Smooth muscle cell (in vitro differentiated cells): ENCODE measurements at regions not wholly inside any gene's neighbourhood (a gene's known extent, or its start where the extent isn't known, plus 50 kb on each side); places are given as distances from the start of the nearest gene placed in this dataset.

Source experiments
- DNase-seq: peaks from one replicate; lab custom pipeline; 2025; ENCODE audit not compliant: unreplicated experiment; lab: John Stamatoyannopoulos, UW
- H2AFZ ChIP-seq: fragments of 200-600 bp; sonication (generic); 2 replicates; pipeline ENCODE4 v1.6.0; 2016; ENCODE audit warnings: antibody characterized with exemption, low read depth, mild to moderate bottlenecking
- H3F3A ChIP-seq: fragments of 200-600 bp; sonication (generic); 2 replicates; pipeline ENCODE4 v1.6.0; 2017; ENCODE audit warnings: antibody characterized with exemption, low read depth
- H3K27ac ChIP-seq: fragments of 200-600 bp; sonication (generic); 2 replicates; pipeline ENCODE4 v1.5.1; 2016; ENCODE audit warnings: low read depth, mild to moderate bottlenecking
- H3K27me3 ChIP-seq: fragments of 200-600 bp; sonication (generic); 2 replicates; pipeline ENCODE4 v1.6.1; 2016; ENCODE audit warnings: low read depth, mild to moderate bottlenecking
- H3K36me3 ChIP-seq: fragments of 200-600 bp; sonication (generic); 2 replicates; pipeline ENCODE4 v1.5.1; 2016; ENCODE audit warnings: low read depth
- H3K4me1 ChIP-seq: fragments of 200-600 bp; sonication (generic); 2 replicates; pipeline ENCODE4 v1.5.1; 2016; ENCODE audit warnings: low read depth
- H3K4me2 ChIP-seq: fragments of 200-600 bp; sonication (generic); 2 replicates; pipeline ENCODE4 v1.6.0; 2016; ENCODE audit warnings: mild to moderate bottlenecking
- H3K4me3 ChIP-seq: fragments of 200-600 bp; sonication (generic); 2 replicates; pipeline ENCODE4 v1.5.1; 2016; ENCODE audit warnings: mild to moderate bottlenecking
- H3K79me2 ChIP-seq: fragments of 200-600 bp; sonication (generic); 2 replicates; pipeline ENCODE4 v1.6.0; 2016; ENCODE audit warnings: low read depth, mild to moderate bottlenecking
- H3K9ac ChIP-seq: fragments of 200-600 bp; sonication (generic); 2 replicates; pipeline ENCODE4 v1.6.0; 2016; ENCODE audit warnings: low read depth
- H3K9me3 ChIP-seq: fragments of 200-600 bp; sonication (generic); replicated peaks from 2 replicates; pipeline ENCODE4 v1.5.1; 2016; ENCODE audit warnings: low read depth
- H4K20me1 ChIP-seq: fragments of 200-600 bp; sonication (generic); 2 replicates; pipeline ENCODE4 v1.6.0; 2016; ENCODE audit warnings: low read depth
- WGBS: methylation state at CpG from one replicate; pipeline ENCODE4 v1.1.7; 2016; ENCODE audit warnings: low lambda C conversion rate; 5-methylcytosine and 5-hydroxymethylcytosine counted together
- TF ChIP-seq, protein P1 (sequence below): fragments of 200-600 bp; sonication (generic); IDR thresholded peaks from 2 replicates; pipeline ENCODE4 v1.5.1; 2017; ENCODE audit warnings: borderline replicate concordance, mild to moderate bottlenecking, antibody characterized with exemption; ENCODE audit not compliant: insufficient read depth, poor library complexity, severe bottlenecking

DNA sequence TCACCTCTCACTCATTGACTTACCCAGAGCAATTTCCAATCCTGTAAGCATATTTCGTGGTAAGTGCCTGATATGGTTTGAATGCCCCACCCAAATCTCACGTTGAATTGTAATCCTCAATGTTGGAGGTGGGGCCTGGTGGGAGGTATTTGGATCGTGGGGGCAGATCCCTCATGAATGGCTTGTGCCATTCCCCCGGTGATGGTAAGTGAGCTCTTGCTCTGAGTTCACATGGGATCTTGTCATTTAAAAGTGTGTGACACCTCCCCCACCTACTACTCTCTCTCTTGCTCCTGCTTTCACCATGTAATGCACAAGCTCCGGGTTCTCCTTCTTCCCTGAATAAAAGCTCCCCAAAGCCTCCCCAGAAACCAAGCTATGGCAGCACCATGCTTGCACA lies 1165.5 kb downstream of the CDH12 start:
- Histone ChIP-seq H3K9ac (no peak overlapping the region), H3K27ac (no peak overlapping the region), H3K27me3 (no peaks in the 10 kb centered on the region), H2AFZ (no peak overlapping the region), H3K4me3 (no peak overlapping the region), H3F3A (no peaks in the 10 kb centered on the region), H4K20me1 (no peaks in the 10 kb centered on the region), H3K4me1 (peaks cover 3% of the 10 kb centered on the region), H3K36me3 (no peaks in the 10 kb centered on the region), H3K9me3 (no peaks in the 10 kb centered on the region), H3K79me2 (no peaks in the 10 kb centered on the region), H3K4me2 (no peak overlapping the region)
- 91% methylated on average over 5 of the region's 5 CpGs for WGBS
- no peak for DNase-seq
- TF ChIP-seq, protein P1, sequence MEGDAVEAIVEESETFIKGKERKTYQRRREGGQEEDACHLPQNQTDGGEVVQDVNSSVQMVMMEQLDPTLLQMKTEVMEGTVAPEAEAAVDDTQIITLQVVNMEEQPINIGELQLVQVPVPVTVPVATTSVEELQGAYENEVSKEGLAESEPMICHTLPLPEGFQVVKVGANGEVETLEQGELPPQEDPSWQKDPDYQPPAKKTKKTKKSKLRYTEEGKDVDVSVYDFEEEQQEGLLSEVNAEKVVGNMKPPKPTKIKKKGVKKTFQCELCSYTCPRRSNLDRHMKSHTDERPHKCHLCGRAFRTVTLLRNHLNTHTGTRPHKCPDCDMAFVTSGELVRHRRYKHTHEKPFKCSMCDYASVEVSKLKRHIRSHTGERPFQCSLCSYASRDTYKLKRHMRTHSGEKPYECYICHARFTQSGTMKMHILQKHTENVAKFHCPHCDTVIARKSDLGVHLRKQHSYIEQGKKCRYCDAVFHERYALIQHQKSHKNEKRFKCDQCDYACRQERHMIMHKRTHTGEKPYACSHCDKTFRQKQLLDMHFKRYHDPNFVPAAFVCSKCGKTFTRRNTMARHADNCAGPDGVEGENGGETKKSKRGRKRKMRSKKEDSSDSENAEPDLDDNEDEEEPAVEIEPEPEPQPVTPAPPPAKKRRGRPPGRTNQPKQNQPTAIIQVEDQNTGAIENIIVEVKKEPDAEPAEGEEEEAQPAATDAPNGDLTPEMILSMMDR = no peak

DNA sequence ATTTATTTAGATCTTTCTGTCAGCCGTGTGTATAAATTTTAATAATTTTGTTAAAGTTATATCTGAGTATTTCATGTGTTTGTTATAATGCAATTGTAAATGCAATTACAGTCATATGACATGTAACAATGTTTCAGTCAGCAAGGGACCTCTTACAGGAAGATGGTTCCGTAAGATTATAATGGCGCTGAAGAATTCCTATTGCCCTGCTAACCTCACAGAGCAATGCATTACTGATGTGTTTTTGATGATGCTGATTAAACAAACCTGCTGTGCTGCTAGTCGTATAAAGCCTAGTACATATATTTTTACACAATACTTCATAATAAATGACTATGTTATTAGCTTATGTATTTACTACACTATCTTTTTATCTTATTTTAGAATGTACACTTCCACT lies 1166.4 kb downstream of the CDH12 start:
- Histone ChIP-seq H3K27ac (no peak overlapping the region), H3K4me3 (no peak overlapping the region), H3K4me1 (peaks cover 3% of the 10 kb centered on the region), H3K4me2 (no peak overlapping the region), H3K36me3 (no peaks in the 10 kb centered on the region), H3K9me3 (no peaks in the 10 kb centered on the region), H3F3A (no peaks in the 10 kb centered on the region), H3K9ac (no peak overlapping the region), H4K20me1 (no peaks in the 10 kb centered on the region), H3K27me3 (no peaks in the 10 kb centered on the region), H3K79me2 (no peaks in the 10 kb centered on the region), H2AFZ (no peak overlapping the region)
- TF ChIP-seq, protein P1 = no peak
- no peak for DNase-seq
- WGBS = 96% methylated on average over 4 of the region's 4 CpGs

DNA sequence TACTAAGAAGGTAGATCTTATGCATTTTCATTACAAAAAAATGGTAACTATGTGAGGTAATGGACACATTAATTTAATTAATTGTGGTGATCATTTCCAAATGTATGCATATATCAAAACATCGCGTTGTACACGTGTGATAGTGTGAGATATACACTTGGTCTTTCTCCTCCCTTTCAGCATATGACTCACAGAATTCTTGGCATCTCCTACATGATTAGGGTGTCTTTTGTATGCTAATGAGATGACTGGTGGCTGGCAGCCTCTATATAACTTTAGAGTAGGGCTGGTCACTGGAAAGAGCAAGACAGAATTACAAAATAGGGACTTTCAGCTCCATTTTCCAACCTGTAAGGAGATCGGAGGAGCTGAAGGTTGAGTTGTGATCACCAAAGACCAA lies 1167.6 kb downstream of the CDH12 start:
- Histone ChIP-seq H3K4me3 (no peak overlapping the region), H3K4me1 (peaks cover 3% of the 10 kb centered on the region), H2AFZ (no peak overlapping the region), H3K79me2 (no peaks in the 10 kb centered on the region), H3F3A (no peaks in the 10 kb centered on the region), H3K27ac (no peak overlapping the region), H3K36me3 (no peaks in the 10 kb centered on the region), H4K20me1 (no peaks in the 10 kb centered on the region), H3K9me3 (no peaks in the 10 kb centered on the region), H3K4me2 (no peak overlapping the region), H3K9ac (no peak overlapping the region), H3K27me3 (no peaks in the 10 kb centered on the region)
- TF ChIP-seq, protein P1 = no peak
- DNase-seq = no peak
- 81% methylated on average over 4 of the region's 4 CpGs for whole genome bisulfite sequencing

DNA sequence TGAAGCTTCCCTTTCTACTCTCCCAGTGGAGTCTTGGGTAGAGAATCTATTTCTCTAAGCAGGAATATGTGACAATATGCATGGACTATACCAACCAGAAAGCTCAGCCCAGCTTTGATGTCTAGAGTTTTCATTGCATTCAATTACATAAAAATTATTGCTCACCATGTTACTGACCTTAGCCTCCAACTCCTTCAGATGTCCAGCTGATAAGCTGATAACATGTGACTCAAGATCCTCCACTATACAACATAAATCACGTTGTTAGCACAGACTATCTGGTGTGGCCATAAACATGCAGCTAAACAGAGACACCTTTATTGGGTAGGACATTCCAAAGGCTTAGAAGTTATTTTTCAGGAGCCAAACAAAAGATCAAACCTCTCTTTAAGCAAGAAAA lies 1168.2 kb downstream of the CDH12 start:
- H2AFZ ChIP-seq = no peak overlapping the region
- TF ChIP-seq, protein P1 = no peak
- H3K4me1 ChIP-seq = peaks cover 4% of the 10 kb centered on the region
- no peaks in the 10 kb centered on the region for H4K20me1 ChIP-seq
- no peak overlapping the region for H3K27ac ChIP-seq
- H3K4me3 ChIP-seq = no peak overlapping the region
- no peaks in the 10 kb centered on the region for H3K79me2 ChIP-seq
- H3K9ac ChIP-seq = no peak overlapping the region
- H3K36me3 ChIP-seq = no peaks in the 10 kb centered on the region
- H3K27me3 ChIP-seq = no peaks in the 10 kb centered on the region
- H3K4me2 ChIP-seq = no peak overlapping the region
- no peaks in the 10 kb centered on the region for H3F3A ChIP-seq
- 59% methylated on average over 1 of the region's 1 CpG for WGBS
- no peak for DNase-seq
- no peaks in the 10 kb centered on the region for H3K9me3 ChIP-seq
